ENCODE measurements at regions not wholly inside any gene's neighbourhood (a gene's known extent, or its start where the extent isn't known, plus 50 kb on each side); places are given as distances from the start of the nearest gene placed in this dataset.

GRCh38 chr4:167581449-167581965 lies 347.2 kb upstream of the SPOCK3 start:
- TF ChIP-seq CTCF (IDR thresholded peaks at IDR 0.05), result no peak
- no peak for TF ChIP-seq REST (IDR thresholded peaks at IDR 0.05; ENCODE audit: insufficient read depth in 1 of 2, low read depth in 2 of 2, low read length in 1 of 2)
- TF ChIP-seq SIN3A (IDR thresholded peaks at IDR 0.05; ENCODE audit: borderline replicate concordance, insufficient read depth, low read depth, low read length), result no peak
- no peak for TF ChIP-seq TCF7L2 (IDR thresholded peaks at IDR 0.05; ENCODE audit: low read depth, low read length)
- TF ChIP-seq POLR2AphosphoS5 (IDR thresholded peaks at IDR 0.05; ENCODE audit: low read depth, low read length), result no peak
- no TSS peak for BruUV-seq (replicated peaks)
- intact Hi-C loops (cut with micrococcal nuclease; ENCODE audit: unreplicated experiment) (no loop called here), in situ Hi-C loops (cut with HindIII; ENCODE audit: low pct_unique_long_range_greater_than_20kb, low sequenced_read_pairs) (no loop called here)
- Histone ChIP-seq H3K27ac (ENCODE audit: low read length) (no peak overlapping the region), H3K4me3 (ENCODE audit: low read depth in 2 of 2, low read length in 2 of 2) (no peak overlapping the region), H3K9me3 (ENCODE audit: control insufficient read depth, insufficient read depth, low read depth, low read length) (peaks cover 9% of the 10 kb centered on the region; the same call in 1 of the 2 replicates), H3K4me1 (ENCODE audit: control insufficient read depth, insufficient read depth, low read length) (no peaks in the 10 kb centered on the region), H3K27me3 (ENCODE audit: control insufficient read depth, insufficient read depth, low read length) (no peaks in the 10 kb centered on the region), H3K36me3 (ENCODE audit: control insufficient read depth, insufficient read depth, low read length) (no peaks in the 10 kb centered on the region)
- ATAC-seq (no peak), DNase-seq (ENCODE audit: low read depth, low spot score) (no peak)
- CTCF ChIA-PET, result no interaction called here
- POLR2A ChIA-PET, result no interaction called here

DNA sequence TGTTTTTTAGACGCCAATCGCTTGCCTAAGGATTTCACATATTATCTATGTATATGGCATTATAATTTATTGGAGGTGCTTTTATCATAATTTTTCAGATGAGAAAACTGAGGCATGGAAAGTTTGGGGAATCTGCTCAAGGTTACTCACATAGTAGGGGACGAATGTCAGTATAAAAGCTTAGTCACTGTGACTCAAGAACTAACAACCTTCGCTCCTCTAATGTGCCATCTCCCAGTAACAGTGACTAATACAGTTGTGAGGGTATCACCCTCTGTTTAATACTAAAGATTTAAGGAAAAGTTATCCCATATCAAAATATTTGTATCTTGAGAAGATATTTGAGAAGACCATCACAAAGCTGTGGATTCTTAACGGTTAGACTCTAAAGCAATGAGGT lies 353.1 kb upstream of the SPOCK3 start:
- no peak for ATAC-seq
- Histone ChIP-seq H3K27ac (ENCODE audit: low read length) (no peak overlapping the region), H3K4me3 (ENCODE audit: low read depth in 2 of 2, low read length in 2 of 2) (no peak overlapping the region), H3K36me3 (ENCODE audit: control insufficient read depth, insufficient read depth, low read length) (no peaks in the 10 kb centered on the region), H3K9me3 (ENCODE audit: control insufficient read depth, insufficient read depth, low read depth, low read length) (no peaks in the 10 kb centered on the region), H3K4me1 (ENCODE audit: control insufficient read depth, insufficient read depth, low read length) (no peaks in the 10 kb centered on the region), H3K27me3 (ENCODE audit: control insufficient read depth, insufficient read depth, low read length) (no peaks in the 10 kb centered on the region)
- CTCF ChIA-PET, result no interaction called here
- DNase-seq (ENCODE audit: low read depth, low spot score), result no peak
- TF ChIP-seq POLR2AphosphoS5 (IDR thresholded peaks at IDR 0.05; ENCODE audit: low read depth, low read length) (no peak), SIN3A (IDR thresholded peaks at IDR 0.05; ENCODE audit: borderline replicate concordance, insufficient read depth, low read depth, low read length) (no peak)
- in situ Hi-C loops (cut with HindIII; ENCODE audit: low pct_unique_long_range_greater_than_20kb, low sequenced_read_pairs) (no loop called here), intact Hi-C loops (cut with micrococcal nuclease; ENCODE audit: unreplicated experiment) (no loop called here)
- POLR2A ChIA-PET, result no interaction called here
- no TSS peak for BruUV-seq (replicated peaks)

DNA sequence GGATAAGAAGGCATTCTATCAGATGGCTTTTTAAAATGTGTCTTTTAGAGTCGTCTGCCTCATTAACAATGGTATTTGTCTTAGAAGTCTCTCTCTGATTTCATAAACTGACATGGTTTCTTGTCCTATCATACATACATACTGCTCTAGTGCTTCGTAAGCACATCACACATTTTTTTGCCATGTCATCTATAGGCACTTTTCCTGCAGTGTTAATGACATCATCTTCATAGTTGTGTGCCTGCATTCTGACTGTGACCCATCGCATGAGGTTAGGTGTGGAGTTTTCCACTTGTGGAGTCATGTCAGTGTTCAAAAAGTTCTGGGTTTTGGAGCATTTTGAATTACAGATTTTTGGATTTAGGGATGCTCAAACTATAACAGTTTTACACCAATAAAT lies 361.6 kb upstream of the SPOCK3 start:
- no peak for ATAC-seq
- ChIA-PET POLR2A (no interaction called here), CTCF (no interaction called here)
- Histone ChIP-seq H3K27me3 (ENCODE audit: control insufficient read depth, insufficient read depth, low read length) (no peaks in the 10 kb centered on the region), H3K4me3 (ENCODE audit: low read depth in 2 of 2, low read length in 2 of 2) (no peak overlapping the region), H3K27ac (ENCODE audit: low read length) (no peak overlapping the region), H3K4me1 (ENCODE audit: control insufficient read depth, insufficient read depth, low read length) (no peaks in the 10 kb centered on the region), H3K36me3 (ENCODE audit: control insufficient read depth, insufficient read depth, low read length) (no peaks in the 10 kb centered on the region), H3K9me3 (ENCODE audit: control insufficient read depth, insufficient read depth, low read depth, low read length) (no peaks in the 10 kb centered on the region)
- no peak for TF ChIP-seq REST (IDR thresholded peaks at IDR 0.05; ENCODE audit: insufficient read depth in 1 of 2, low read depth in 2 of 2, low read length in 1 of 2)
- TF ChIP-seq POLR2AphosphoS5 (IDR thresholded peaks at IDR 0.05; ENCODE audit: low read depth, low read length), result no peak
- no peak for TF ChIP-seq TCF7L2 (IDR thresholded peaks at IDR 0.05; ENCODE audit: low read depth, low read length)
- TF ChIP-seq CTCF (IDR thresholded peaks at IDR 0.05), result no peak
- no peak for TF ChIP-seq SIN3A (IDR thresholded peaks at IDR 0.05; ENCODE audit: borderline replicate concordance, insufficient read depth, low read depth, low read length)
- in situ Hi-C loops (cut with HindIII; ENCODE audit: low pct_unique_long_range_greater_than_20kb, low sequenced_read_pairs) (no loop called here), intact Hi-C loops (cut with micrococcal nuclease; ENCODE audit: unreplicated experiment) (no loop called here)
- DNase-seq (ENCODE audit: low read depth, low spot score), result no peak
- no TSS peak for BruUV-seq (replicated peaks)

All from Panc1 (cell line).